ENCODE measurements at regions not wholly inside any gene's neighbourhood (a gene's known extent, or its start where the extent isn't known, plus 50 kb on each side); places are given as distances from the start of the nearest gene placed in this dataset.

GRCh38 chr2:150066490-150066889 lies 421.0 kb downstream of the RND3 start:
- CTCF ChIA-PET, result interaction anchor here (1.0 kb wide), 1 partner anchor 131 kb away, joined by 3 read pairs; no protein-coding TSS in a partner anchor

DNA sequence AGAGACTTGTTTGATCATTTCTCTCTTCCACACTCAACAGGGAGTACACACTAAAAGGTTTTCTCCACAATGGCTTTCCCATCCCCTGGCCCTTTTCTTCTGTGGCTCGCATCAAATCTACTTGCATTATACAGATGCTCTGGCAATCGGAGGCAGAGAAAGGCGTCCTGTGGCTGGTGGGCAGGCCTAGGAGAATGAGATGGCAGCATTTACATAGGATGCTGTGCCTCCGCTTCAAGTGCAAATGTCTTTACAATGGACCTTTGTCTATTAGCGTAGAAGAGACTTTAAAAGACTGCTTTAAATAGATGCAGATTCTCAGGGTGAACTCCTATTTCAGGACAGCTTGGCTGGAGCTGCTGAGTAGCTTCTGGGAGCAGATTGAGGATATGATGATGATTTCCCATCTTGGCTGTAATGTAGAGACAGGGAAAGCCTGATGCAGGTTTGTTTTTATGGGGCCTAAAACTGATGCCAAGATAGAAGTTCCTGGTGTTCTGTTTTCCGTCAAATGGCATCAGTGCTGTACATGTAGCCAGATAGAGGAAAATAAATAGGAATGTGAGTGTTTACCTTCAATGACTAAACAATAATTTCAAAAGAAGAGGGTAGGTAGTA lies 423.4 kb downstream of the RND3 start:
- CTCF ChIA-PET, result no interaction called here
- no TSS peak for BruUV-seq (replicated peaks)
- no peaks in the 10 kb centered on the region for H3K36me3 ChIP-seq (ENCODE audit: control insufficient read depth in 2 of 2, extremely low read depth in 1 of 2, insufficient read depth in 2 of 2, low read length in 2 of 2)
- H3K4me3 ChIP-seq (replicated peaks in 1 of 3; ENCODE audit: insufficient read depth in 1 of 3, low read depth in 1 of 3, low read length in 3 of 3), result no peak overlapping the region
- no peak overlapping the region for H3K9ac ChIP-seq (replicated peaks; ENCODE audit: extremely low read depth, insufficient read depth, low read length)
- no peak for DNase-seq (ENCODE audit: low read depth, low spot score)
- peaks cover 4% of the 10 kb centered on the region for H3K4me1 ChIP-seq (ENCODE audit: control insufficient read depth, extremely low read depth, insufficient read depth, low read length)
- TF ChIP-seq JUN (IDR thresholded peaks at IDR 0.05; ENCODE audit: borderline replicate concordance, insufficient read depth, insufficient read length, low read depth) (no peak), MAX (IDR thresholded peaks at IDR 0.05; ENCODE audit: insufficient read depth, insufficient read length) (no peak), EZH2 (IDR thresholded peaks at IDR 0.05; ENCODE audit: borderline replicate concordance, low read depth, low read length, severe bottlenecking) (no peak), FOS (IDR thresholded peaks at IDR 0.05; ENCODE audit: borderline replicate concordance, insufficient read depth, low read length) (no peak), POLR2A (IDR thresholded peaks at IDR 0.05; ENCODE audit: low read depth, low read length) (no peak), POLR2AphosphoS5 (IDR thresholded peaks at IDR 0.05; ENCODE audit: insufficient read depth, low read depth, low read length) (no peak), GATA2 (IDR thresholded peaks at IDR 0.05; ENCODE audit: insufficient read depth, insufficient read length, low read depth, low read length) (no peak), MYC (IDR thresholded peaks at IDR 0.05; ENCODE audit: low read depth, low read length) (no peak)
- TF ChIP-seq, protein P1, sequence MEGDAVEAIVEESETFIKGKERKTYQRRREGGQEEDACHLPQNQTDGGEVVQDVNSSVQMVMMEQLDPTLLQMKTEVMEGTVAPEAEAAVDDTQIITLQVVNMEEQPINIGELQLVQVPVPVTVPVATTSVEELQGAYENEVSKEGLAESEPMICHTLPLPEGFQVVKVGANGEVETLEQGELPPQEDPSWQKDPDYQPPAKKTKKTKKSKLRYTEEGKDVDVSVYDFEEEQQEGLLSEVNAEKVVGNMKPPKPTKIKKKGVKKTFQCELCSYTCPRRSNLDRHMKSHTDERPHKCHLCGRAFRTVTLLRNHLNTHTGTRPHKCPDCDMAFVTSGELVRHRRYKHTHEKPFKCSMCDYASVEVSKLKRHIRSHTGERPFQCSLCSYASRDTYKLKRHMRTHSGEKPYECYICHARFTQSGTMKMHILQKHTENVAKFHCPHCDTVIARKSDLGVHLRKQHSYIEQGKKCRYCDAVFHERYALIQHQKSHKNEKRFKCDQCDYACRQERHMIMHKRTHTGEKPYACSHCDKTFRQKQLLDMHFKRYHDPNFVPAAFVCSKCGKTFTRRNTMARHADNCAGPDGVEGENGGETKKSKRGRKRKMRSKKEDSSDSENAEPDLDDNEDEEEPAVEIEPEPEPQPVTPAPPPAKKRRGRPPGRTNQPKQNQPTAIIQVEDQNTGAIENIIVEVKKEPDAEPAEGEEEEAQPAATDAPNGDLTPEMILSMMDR (IDR thresholded peaks at IDR 0.05; ENCODE audit: extremely low read depth in 1 of 2, insufficient read depth in 1 of 2, low read depth in 1 of 2, low read length in 2 of 2), result no peak
- H4K20me1 ChIP-seq (replicated peaks; ENCODE audit: control insufficient read depth, extremely low read depth, insufficient read depth, low read length), result no peaks in the 10 kb centered on the region
- POLR2A ChIA-PET, result no interaction called here
- H3K27me3 ChIP-seq (ENCODE audit: control insufficient read depth in 2 of 2, insufficient read depth in 2 of 2, low read length in 2 of 2), result no peaks in the 10 kb centered on the region
- dilution Hi-C loops (cut with MboI; ENCODE audit: extremely low pct_ligation_motif_present, low sequenced_read_pairs), result no loop called here
- H2AFZ ChIP-seq (ENCODE audit: low read depth, low read length), result no peak overlapping the region
- intact Hi-C loops (cut with micrococcal nuclease), result no loop called here
- no peaks in the 10 kb centered on the region for H3K9me3 ChIP-seq (replicated peaks; ENCODE audit: control insufficient read depth, insufficient read depth, low read length)
- no peak overlapping the region for H3K27ac ChIP-seq (ENCODE audit: insufficient read depth, low read depth, low read length)
- H3K4me2 ChIP-seq (ENCODE audit: insufficient read depth, low read length), result no peak overlapping the region
- no peaks in the 10 kb centered on the region for H3K79me2 ChIP-seq (ENCODE audit: control insufficient read depth, insufficient read depth, low read length)
- no peaks in the 10 kb centered on the region for H3K9me1 ChIP-seq (replicated peaks; ENCODE audit: control insufficient read depth, extremely low read depth, insufficient read depth, low read length)
- no peak for FAIRE-seq

More at GRCh38 chr2:150066490-150066889, 421.0 kb downstream of the RND3 start:
- dilution Hi-C loops (cut with MboI; ENCODE audit: extremely low pct_ligation_motif_present, low sequenced_read_pairs) (no loop called here), intact Hi-C loops (cut with micrococcal nuclease) (no loop called here)
- Histone ChIP-seq H3K4me2 (ENCODE audit: insufficient read depth, low read length) (no peak overlapping the region), H3K27ac (ENCODE audit: insufficient read depth, low read depth, low read length) (no peak overlapping the region), H4K20me1 (replicated peaks; ENCODE audit: control insufficient read depth, extremely low read depth, insufficient read depth, low read length) (no peaks in the 10 kb centered on the region), H3K79me2 (ENCODE audit: control insufficient read depth, insufficient read depth, low read length) (no peaks in the 10 kb centered on the region), H3K36me3 (ENCODE audit: control insufficient read depth in 2 of 2, extremely low read depth in 1 of 2, insufficient read depth in 2 of 2, low read length in 2 of 2) (no peaks in the 10 kb centered on the region), H3K4me3 (replicated peaks in 1 of 3; ENCODE audit: insufficient read depth in 1 of 3, low read depth in 1 of 3, low read length in 3 of 3) (no peak overlapping the region), H3K9me3 (replicated peaks; ENCODE audit: control insufficient read depth, insufficient read depth, low read length) (no peaks in the 10 kb centered on the region), H3K9ac (replicated peaks; ENCODE audit: extremely low read depth, insufficient read depth, low read length) (no peak overlapping the region), H3K4me1 (ENCODE audit: control insufficient read depth, extremely low read depth, insufficient read depth, low read length) (peaks cover 4% of the 10 kb centered on the region), H3K27me3 (ENCODE audit: control insufficient read depth in 2 of 2, insufficient read depth in 2 of 2, low read length in 2 of 2) (no peaks in the 10 kb centered on the region), H2AFZ (ENCODE audit: low read depth, low read length) (no peak overlapping the region), H3K9me1 (replicated peaks; ENCODE audit: control insufficient read depth, extremely low read depth, insufficient read depth, low read length) (no peaks in the 10 kb centered on the region)
- FAIRE-seq (no peak), DNase-seq (ENCODE audit: low read depth, low spot score) (no peak)
- no peak for TF ChIP-seq GATA2 (IDR thresholded peaks at IDR 0.05; ENCODE audit: insufficient read depth, insufficient read length, low read depth, low read length)
- TF ChIP-seq, protein P1 (IDR thresholded peaks at IDR 0.05; ENCODE audit: extremely low read depth in 1 of 2, insufficient read depth in 1 of 2, low read depth in 1 of 2, low read length in 2 of 2), result no peak
- POLR2A ChIA-PET, result no interaction called here
- BruUV-seq (replicated peaks), result no TSS peak
